Type B pancreatic cell (in vitro differentiated cells): ENCODE measurements at regions not wholly inside any gene's neighbourhood (a gene's known extent, or its start where the extent isn't known, plus 50 kb on each side); places are given as distances from the start of the nearest gene placed in this dataset.

Experiments used
- DNase-seq: peaks from one replicate; pipeline ENCODE4 v3.0.0; 2021; ENCODE audit warnings: mixed read lengths; ENCODE audit not compliant: unreplicated experiment; ENCODE audit errors: extremely low spot score
- H3K27ac Mint-ChIP-seq: 2 replicates; pipeline ENCODE4 v1.8.0; 2021; ENCODE audit warnings: mild to moderate bottlenecking, mixed read lengths
- H3K27me3 Mint-ChIP-seq: 2 replicates; pipeline ENCODE4 v1.8.0; 2021; ENCODE audit warnings: mixed read lengths
- H3K36me3 Mint-ChIP-seq: 2 replicates; pipeline ENCODE4 v1.8.0; 2021; ENCODE audit warnings: mixed read lengths
- H3K4me1 Mint-ChIP-seq: one replicate; pipeline ENCODE4 v1.8.0; 2021; ENCODE audit warnings: mixed read lengths; ENCODE audit not compliant: unreplicated experiment
- H3K4me3 Mint-ChIP-seq: 2 replicates; pipeline ENCODE4 v1.8.0; 2021; ENCODE audit warnings: mild to moderate bottlenecking, mixed read lengths
- H3K9me3 Mint-ChIP-seq: 2 replicates; pipeline ENCODE4 v1.8.0; 2021; ENCODE audit warnings: mixed read lengths
- CTCF ChIP-seq: fragments of 200-600 bp; sonication (generic); conservative IDR thresholded peaks from 2 replicates; pipeline ENCODE4 v1.5.0; 2021; ENCODE audit warnings: antibody characterized with exemption, mild to moderate bottlenecking

DNA sequence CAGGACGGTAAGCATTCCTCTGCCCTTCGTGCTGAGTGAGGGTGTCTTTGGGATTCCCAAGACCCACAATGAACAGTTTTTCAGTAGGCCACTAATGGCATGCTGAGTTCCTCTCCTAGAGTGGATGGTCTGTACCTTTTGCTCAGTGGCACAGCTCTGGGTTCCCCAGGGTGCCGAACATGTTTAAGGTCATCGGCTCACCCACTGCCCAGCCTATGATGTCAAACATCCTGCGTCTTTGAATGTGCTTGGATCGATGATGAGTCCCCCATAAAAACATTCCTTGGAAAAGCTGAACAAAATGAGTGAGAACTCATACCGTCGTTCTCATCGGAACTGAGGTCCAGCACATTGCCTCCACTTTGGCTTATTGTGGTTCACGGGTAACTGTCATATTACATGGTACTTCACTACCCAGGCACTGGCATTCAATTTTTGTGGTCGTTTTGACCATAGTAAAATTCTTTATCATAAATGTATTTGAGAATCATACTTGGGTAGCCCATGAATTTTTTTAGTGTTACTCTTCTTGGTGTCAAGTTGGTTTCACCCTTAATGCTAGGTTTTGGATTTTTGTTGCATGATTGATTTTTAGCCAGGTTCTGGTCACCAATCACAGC, 118.2 kb downstream of the SNRPN start:
- DNase-seq: no peak
- H3K4me1 Mint-ChIP-seq: no peaks in the 10 kb centered on the region
- no peak overlapping the region for H3K27ac Mint-ChIP-seq
- H3K9me3 Mint-ChIP-seq: peaks cover 14% of the 10 kb centered on the region
- H3K27me3 Mint-ChIP-seq: no peaks in the 10 kb centered on the region
- peaks cover 97% of the 10 kb centered on the region for H3K36me3 Mint-ChIP-seq
- TF ChIP-seq CTCF: no peak
- H3K4me3 Mint-ChIP-seq: no peak overlapping the region

DNA sequence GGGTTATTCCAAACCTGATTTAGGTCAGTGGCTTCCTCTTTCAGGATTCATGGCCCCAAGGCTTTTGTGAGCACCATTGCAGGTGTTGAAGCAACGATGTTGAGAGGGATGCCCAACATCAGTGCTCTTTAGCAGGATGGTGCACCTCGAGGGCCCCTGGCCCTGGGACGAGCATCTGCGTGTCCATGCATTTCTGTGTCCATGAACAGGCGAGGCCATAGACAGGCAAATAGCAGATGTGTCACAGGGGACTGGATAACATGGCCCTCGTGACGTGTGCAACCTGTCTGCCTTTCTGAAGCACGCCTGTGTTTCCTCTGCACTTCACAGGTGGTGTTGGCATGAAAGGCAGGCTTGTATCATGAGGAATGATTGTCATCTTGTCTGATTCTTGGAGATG, 132.3 kb downstream of the SNRPN start:
- Mint-ChIP-seq H3K4me3 (no peak overlapping the region), H3K4me1 (no peaks in the 10 kb centered on the region), H3K9me3 (peaks cover 14% of the 10 kb centered on the region), H3K27me3 (no peaks in the 10 kb centered on the region), H3K36me3 (peaks cover 86% of the 10 kb centered on the region), H3K27ac (no peak overlapping the region)
- peak; percentile 29 for DNase-seq
- no peak for TF ChIP-seq CTCF

DNA sequence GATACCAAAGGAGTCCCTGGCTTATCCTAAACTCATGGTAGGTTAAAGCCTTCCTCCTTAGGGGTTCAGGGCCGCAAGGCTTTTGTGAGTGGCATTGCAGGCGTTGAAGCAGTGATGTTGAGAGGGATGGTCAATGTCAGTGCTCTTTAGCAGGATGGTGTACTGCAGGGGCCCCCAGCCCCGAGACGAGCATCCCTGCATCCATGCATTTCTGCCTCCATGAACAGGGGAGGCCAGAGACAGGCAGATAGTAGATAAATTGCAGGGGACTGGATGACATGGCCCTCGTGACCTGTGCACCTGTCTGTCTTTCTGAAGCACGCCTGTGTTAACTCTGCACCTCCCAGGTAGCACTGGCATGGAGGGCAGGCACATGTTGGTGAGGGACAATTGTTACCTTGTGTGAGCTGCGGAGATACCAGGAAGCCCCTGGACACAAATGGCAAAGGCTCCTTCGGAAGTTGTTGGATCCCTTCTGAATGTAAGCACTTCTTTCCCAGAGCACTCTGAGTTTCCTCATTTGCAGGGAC, 133.5 kb downstream of the SNRPN start:
- DNase-seq: peak; percentile 31
- TF ChIP-seq CTCF: no peak
- no peaks in the 10 kb centered on the region for H3K27me3 Mint-ChIP-seq
- H3K4me3 Mint-ChIP-seq: no peak overlapping the region
- no peaks in the 10 kb centered on the region for H3K4me1 Mint-ChIP-seq
- peaks cover 82% of the 10 kb centered on the region for H3K36me3 Mint-ChIP-seq
- no peak overlapping the region for H3K27ac Mint-ChIP-seq
- peaks cover 11% of the 10 kb centered on the region for H3K9me3 Mint-ChIP-seq

DNA sequence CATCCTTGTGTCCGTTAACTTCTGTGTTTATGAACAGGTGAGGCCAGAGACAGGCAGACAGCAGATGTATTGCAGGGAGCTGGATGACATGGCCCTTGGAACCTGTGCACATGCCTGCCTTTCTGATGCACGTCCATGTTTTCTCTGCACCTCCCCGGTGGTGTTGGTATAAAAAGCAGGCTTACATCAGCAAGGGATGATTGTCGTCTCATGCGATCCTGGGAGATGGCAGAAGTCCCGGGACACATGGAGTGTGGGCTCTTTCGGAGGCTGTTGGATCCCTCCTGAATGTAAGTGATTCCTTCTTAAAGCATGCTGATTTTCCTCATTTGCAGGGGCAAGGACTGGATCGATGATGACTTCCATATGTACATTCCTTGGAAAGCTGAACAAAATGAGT, 134.8 kb downstream of the SNRPN start:
- Mint-ChIP-seq H3K4me1 (no peaks in the 10 kb centered on the region), H3K9me3 (peaks cover 7% of the 10 kb centered on the region), H3K36me3 (peaks cover 72% of the 10 kb centered on the region), H3K4me3 (no peak overlapping the region), H3K27ac (no peak overlapping the region), H3K27me3 (no peaks in the 10 kb centered on the region)
- no peak for TF ChIP-seq CTCF
- peak; percentile 37 for DNase-seq

GRCh38 chr15:25090073-25090733, 135.4 kb downstream of the SNRPN start:
- H3K27ac Mint-ChIP-seq: no peak overlapping the region

More at GRCh38 chr15:25090073-25090733, 135.4 kb downstream of the SNRPN start:
- DNase-seq: peak; percentile 32
- no peaks in the 10 kb centered on the region for H3K27me3 Mint-ChIP-seq
- peaks cover 73% of the 10 kb centered on the region for H3K36me3 Mint-ChIP-seq
- H3K9me3 Mint-ChIP-seq: peaks cover 4% of the 10 kb centered on the region
- TF ChIP-seq CTCF: no peak
- H3K4me1 Mint-ChIP-seq: no peaks in the 10 kb centered on the region
- no peak overlapping the region for H3K4me3 Mint-ChIP-seq
